Erythroblast (primary cell): ENCODE measurements at regions not wholly inside any gene's neighbourhood (a gene's known extent, or its start where the extent isn't known, plus 50 kb on each side); places are given as distances from the start of the nearest gene placed in this dataset.
A peak's percentile ranks its signal among the peaks of the same experiment; 100 is the strongest.

ENCODE experiments used
- DNase-seq, 2 experiments: peaks; one replicate each; lab custom pipeline; 2025; lab: John Stamatoyannopoulos, UW
- GATA1 ChIP-seq: IDR thresholded peaks from 2 replicates; pipeline ENCODE4 v1.6.1; 2011; ENCODE audit warnings: low read depth, mild to moderate bottlenecking, control low read depth, low read length, moderate library complexity
- POLR2A ChIP-seq: IDR thresholded peaks from 2 replicates; pipeline ENCODE4 v1.6.1; 2011; ENCODE audit warnings: mild to moderate bottlenecking, low read length

GRCh38 chr1:109821831-109822745 lies 58.4 kb upstream of the EPS8L3 start:
- peak; percentile 45 to 62 for DNase-seq
- TF ChIP-seq POLR2A: peak; percentile 52
- TF ChIP-seq GATA1: no peak

DNA sequence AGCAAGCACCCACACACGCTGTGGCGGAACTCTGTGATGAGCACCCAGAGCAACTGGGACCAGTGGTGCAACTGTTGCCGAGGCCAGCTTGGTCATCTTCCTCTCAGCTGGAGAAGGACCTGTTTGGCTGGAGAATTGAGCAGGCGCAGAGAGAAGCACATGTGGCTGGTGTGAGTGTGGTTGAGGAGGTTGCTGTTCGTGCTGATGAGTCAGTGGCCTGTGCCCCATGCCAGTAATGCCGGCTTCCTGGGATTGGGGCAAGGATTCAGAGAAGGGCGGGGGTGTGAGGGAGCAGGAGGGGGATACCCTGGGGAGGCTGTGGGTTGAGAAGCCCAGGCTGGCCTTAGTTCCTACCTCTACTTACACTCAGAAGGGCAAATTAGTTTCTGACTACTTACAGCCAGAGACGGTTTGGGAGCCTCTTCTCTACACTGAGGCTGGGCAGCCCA lies 57.5 kb upstream of the EPS8L3 start:
- peak in 1 of 2 experiments; percentile 21 for DNase-seq
- TF ChIP-seq GATA1 (no peak), POLR2A (no peak)

DNA sequence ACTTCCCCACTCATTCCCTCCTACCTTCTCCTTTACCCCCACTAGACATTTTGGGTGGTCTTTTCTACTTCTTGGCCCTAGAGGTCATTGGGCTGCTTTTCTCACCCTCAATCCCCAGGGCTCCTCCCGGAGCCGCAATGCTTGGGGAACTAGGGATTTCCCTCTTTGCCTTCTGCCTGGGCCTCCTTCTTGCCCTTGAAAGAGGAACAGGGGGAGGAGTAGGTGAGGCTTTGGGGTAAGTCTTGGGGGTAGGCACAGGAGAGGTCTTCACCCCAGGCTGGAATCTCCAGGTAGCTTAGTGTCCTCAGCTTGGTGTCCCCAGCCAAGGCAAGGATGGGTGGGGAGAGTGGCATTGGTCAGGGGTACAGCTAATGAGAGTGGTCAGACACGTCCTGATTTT lies 56.2 kb upstream of the EPS8L3 start:
- no peak for TF ChIP-seq POLR2A
- TF ChIP-seq GATA1: no peak
- DNase-seq: no peak

DNA sequence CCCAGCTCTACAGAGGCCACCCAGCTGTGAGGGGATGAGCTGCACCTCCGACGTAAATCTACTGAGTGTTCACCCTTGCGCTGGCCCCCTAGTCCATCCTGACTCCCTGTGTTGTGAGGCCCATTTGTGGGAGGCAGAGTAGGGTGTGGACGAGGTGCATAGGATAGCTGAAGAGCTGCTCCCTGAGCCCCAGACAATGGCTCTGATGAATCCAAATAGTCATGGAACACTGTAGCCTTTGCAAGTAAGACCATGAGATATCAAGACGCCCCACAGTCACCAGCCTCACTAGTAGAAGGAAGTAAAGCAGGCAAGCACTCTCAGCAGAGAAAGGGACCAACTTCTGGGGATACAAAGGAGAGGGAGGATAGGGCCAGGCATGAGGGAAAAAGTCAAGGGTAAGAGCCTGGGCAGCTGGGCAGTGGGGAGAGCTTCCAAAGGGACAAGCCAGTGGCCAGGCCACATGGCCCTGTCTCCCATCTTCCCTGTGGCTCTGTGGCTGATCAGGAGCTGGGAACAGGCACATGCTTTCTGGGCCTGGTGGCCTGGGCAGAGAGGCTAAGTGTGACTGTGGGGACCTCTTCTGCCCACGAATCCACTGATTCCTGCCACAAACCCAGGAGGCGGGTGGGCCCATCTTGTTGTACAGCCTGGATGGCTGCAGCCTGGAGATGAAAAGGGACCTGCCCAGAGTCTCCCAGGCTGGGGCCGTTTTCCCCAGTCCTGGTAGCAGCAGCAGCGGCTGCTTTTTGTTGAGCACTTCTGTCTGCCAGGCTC lies 55.5 kb upstream of the EPS8L3 start:
- TF ChIP-seq POLR2A (no peak), GATA1 (no peak)
- DNase-seq: no peak

DNA sequence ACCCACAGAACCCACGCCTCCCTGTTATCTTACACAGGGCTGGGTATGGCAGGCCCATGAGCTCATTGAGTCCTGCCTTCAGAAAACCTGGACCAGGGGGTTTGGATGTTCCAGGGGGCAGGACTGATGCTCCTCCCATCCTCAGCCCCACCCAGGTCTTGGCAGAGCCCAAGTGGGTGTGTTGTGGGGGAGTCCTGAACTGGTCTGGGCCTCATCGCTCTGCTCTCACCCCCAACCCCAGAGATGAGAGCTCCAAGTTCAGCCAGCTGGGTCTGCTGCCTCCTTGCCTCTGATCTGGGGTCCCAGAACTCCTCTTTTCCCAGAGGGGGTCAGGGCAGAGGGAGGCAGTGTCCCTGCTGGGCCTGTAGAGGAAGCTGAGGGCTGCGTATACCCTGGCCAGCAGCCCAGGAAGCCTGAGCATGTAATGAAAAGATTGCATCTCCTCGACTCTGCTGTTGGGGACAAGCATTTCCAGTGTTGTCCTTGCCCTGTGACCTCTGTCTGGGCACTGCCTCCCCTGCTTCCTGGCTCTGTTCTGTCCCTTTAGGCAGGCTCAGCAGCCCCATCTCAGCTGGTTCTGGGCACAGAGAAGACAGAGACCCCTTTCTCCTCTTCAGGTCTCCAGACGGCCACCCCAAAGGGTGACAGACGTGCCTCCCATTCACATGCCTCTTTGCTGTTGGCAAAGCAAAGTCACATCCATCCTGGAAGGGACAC lies 54.7 kb upstream of the EPS8L3 start:
- TF ChIP-seq POLR2A (peak; percentile 57), GATA1 (no peak)
- DNase-seq: peak; percentile 55 to 58

DNA sequence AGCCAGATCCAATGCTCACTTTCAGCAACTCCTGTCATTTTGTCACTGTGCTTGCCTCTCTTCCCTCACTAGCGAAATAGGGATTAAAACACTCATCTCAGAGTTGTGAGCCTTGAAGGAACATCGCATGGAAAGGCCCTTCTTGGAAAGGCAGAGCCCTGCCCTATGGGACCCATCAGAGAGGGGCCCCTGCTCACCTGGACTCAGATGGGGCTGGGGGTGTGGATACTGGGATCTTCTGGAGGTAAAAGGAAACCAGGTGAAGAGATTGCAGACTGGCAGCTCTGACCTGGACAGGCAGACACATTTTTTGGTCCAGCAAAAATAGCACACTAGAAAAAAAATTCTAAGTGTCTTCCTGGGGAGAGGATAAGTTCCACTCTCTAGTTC lies 54.2 kb upstream of the EPS8L3 start:
- TF ChIP-seq POLR2A (no peak), GATA1 (no peak)
- no peak for DNase-seq

DNA sequence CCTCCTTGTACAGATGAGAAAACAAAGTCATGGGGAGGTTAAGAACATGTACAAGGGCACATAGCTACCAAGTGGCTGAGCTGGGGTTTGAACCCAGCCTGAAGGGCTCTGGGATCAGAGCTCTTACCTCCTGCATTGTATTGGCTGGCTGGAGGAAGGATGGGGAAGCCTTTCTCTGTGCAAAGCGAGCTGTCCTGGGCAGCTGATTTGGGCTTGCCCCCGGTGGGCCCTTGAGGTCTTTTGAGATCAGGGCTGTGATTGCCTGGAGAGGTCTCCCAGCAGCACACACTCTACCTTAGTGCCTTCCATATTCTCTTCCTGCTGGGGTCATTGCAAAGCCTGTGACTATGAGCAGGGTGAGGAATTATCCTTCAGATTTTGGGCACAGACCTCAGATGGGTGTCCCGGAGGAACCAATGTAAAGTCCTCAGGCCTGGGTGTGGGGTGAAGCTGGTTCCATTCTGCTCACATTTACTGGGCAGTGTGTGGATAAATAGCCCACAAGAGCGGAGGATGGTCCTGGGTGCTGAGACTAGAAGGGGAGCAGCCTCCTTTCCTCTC lies 53.3 kb upstream of the EPS8L3 start:
- DNase-seq: no peak
- TF ChIP-seq POLR2A (no peak), GATA1 (no peak)

- no peak for DNase-seq
- no peak for TF ChIP-seq GATA1
- no peak for TF ChIP-seq POLR2A
Observed at GRCh38 chr1:109816175-109816811, 52.6 kb upstream of the EPS8L3 start.

DNA sequence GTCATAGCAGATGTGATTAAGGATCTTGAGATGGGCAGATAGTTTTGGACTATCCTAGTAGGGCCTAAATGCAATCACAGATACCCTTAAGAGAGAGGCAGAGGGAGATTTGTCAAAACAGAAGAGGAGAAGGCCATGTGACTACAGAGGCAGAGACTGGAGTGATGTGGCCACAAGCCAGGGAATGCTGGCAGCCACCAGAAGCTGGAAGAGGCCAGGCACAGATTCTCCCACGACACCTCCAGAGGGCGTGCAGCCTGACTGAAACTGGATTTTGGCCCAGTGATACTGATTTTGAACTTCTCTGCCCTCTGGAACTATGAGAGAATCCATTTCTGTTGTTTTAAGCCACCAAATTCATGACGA lies 52.1 kb upstream of the EPS8L3 start:
- DNase-seq: no peak
- TF ChIP-seq POLR2A: no peak
- no peak for TF ChIP-seq GATA1

- no peak for DNase-seq
- TF ChIP-seq POLR2A (no peak), GATA1 (no peak)
Observed at GRCh38 chr1:109814993-109815786, 51.5 kb upstream of the EPS8L3 start.

- TF ChIP-seq POLR2A (no peak), GATA1 (no peak)
- DNase-seq: no peak
Observed at GRCh38 chr1:109814223-109814622, 50.5 kb upstream of the EPS8L3 start.
